ENCODE measurements at regions not wholly inside any gene's neighbourhood (a gene's known extent, or its start where the extent isn't known, plus 50 kb on each side); places are given as distances from the start of the nearest gene placed in this dataset.

DNA sequence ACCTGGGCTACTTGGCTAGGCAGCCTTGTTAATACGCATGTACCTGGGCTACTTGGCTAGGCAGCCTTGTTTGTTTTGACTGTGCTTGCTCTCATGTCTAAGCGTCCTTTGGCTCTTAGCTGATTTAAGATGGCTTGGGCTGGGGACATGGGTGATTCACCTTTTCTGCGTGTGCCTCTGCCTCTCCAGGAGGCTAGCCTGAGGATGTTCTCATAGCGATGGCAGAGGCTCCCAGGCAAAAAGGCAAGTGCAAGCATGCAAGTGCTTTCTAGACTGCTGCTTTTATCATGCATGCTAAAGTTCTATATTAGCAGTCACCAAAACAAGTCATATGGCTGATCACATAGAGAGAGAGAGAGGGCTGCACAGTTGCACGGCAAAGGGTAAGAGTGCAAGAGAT, 300.5 kb downstream of the IRX1 start:
- no peaks in the 10 kb centered on the region for H3K9me3 ChIP-seq
- DNase-seq (ENCODE audit: low spot score) = no peak
- TF ChIP-seq CTCF (IDR thresholded peaks at IDR 0.05) (no peak), POLR2A (IDR thresholded peaks at IDR 0.05) (no peak), POLR2AphosphoS5 (IDR thresholded peaks at IDR 0.05) (no peak)
- H3K36me3 ChIP-seq = no peaks in the 10 kb centered on the region
- no peaks in the 10 kb centered on the region for H3K4me1 ChIP-seq (replicated peaks)
- no peaks in the 10 kb centered on the region for H3K27me3 ChIP-seq (replicated peaks; ENCODE audit: insufficient read depth)
- 50% methylated on average over 5 of the region's 5 CpGs for WGBS
- H3K27ac ChIP-seq = no peak overlapping the region
- no peak overlapping the region for H3K4me3 ChIP-seq
- intact Hi-C loops (cut with DNase I) = no loop called here

DNA sequence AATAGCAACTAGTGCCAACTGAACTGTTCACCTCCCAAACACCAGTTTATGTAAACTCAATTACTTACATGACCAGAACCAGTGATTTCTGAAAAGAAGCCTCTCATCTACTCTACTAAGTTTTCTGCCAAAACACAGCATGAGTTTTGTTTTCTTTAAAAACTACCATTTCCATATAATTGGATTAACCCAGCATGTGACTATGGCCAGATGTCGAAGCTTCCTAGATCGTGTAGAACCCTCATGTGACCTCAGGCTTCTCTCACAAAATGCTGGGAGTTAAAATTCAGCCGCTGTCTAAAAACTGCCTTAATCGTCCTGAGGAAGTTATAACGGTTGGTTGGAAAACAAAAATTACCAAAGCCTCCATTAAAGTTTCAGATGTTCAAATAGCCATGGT, 303.5 kb downstream of the IRX1 start:
- intact Hi-C loops (cut with DNase I) = no loop called here
- Histone ChIP-seq H3K27ac (no peak overlapping the region), H3K4me1 (replicated peaks) (no peaks in the 10 kb centered on the region), H3K4me3 (no peak overlapping the region), H3K9me3 (no peaks in the 10 kb centered on the region), H3K27me3 (replicated peaks; ENCODE audit: insufficient read depth) (no peaks in the 10 kb centered on the region), H3K36me3 (no peaks in the 10 kb centered on the region)
- no peak for DNase-seq (ENCODE audit: low spot score)
- TF ChIP-seq POLR2AphosphoS5 (IDR thresholded peaks at IDR 0.05) = no peak
- no peak for TF ChIP-seq CTCF (IDR thresholded peaks at IDR 0.05)
- TF ChIP-seq POLR2A (IDR thresholded peaks at IDR 0.05) = no peak
- WGBS = 72% methylated on average over 5 of the region's 5 CpGs

- H3K27ac ChIP-seq = no peak overlapping the region
- H3K27me3 ChIP-seq (replicated peaks; ENCODE audit: insufficient read depth) = no peaks in the 10 kb centered on the region
- 97% methylated on average over 7 of the region's 8 CpGs for WGBS
- H3K36me3 ChIP-seq = no peaks in the 10 kb centered on the region
- H3K9me3 ChIP-seq = no peaks in the 10 kb centered on the region
- intact Hi-C loops (cut with DNase I) = no loop called here
- no peak for TF ChIP-seq POLR2A (IDR thresholded peaks at IDR 0.05)
- no peak for TF ChIP-seq POLR2AphosphoS5 (IDR thresholded peaks at IDR 0.05)
- TF ChIP-seq CTCF (IDR thresholded peaks at IDR 0.05) = no peak
- no peak for DNase-seq (ENCODE audit: low spot score)
- H3K4me1 ChIP-seq (replicated peaks) = no peaks in the 10 kb centered on the region
- H3K4me3 ChIP-seq = no peak overlapping the region
These were observed 309.0 kb downstream of the IRX1 start for GRCh38 chr5:3904584-3904983.

- intact Hi-C loops (cut with DNase I) = no loop called here
- no peaks in the 10 kb centered on the region for H3K27me3 ChIP-seq (replicated peaks; ENCODE audit: insufficient read depth)
- H3K4me3 ChIP-seq = no peak overlapping the region
- WGBS = 96% methylated on average over 7 of the region's 7 CpGs
- H3K36me3 ChIP-seq = no peaks in the 10 kb centered on the region
- no peak overlapping the region for H3K27ac ChIP-seq
- no peak for DNase-seq (ENCODE audit: low spot score)
- TF ChIP-seq CTCF (IDR thresholded peaks at IDR 0.05) (no peak), POLR2AphosphoS5 (IDR thresholded peaks at IDR 0.05) (no peak), POLR2A (IDR thresholded peaks at IDR 0.05) (no peak)
- no peaks in the 10 kb centered on the region for H3K4me1 ChIP-seq (replicated peaks)
- no peaks in the 10 kb centered on the region for H3K9me3 ChIP-seq
These were observed 309.4 kb downstream of the IRX1 start for GRCh38 chr5:3905031-3905430.

GRCh38 chr5:3905521-3905920, 309.9 kb downstream of the IRX1 start:
- TF ChIP-seq CTCF (IDR thresholded peaks at IDR 0.05) (no peak), POLR2A (IDR thresholded peaks at IDR 0.05) (no peak), POLR2AphosphoS5 (IDR thresholded peaks at IDR 0.05) (no peak)
- WGBS = 90% methylated on average over 3 of the region's 3 CpGs
- intact Hi-C loops (cut with DNase I) = no loop called here
- DNase-seq (ENCODE audit: low spot score) = no peak
- Histone ChIP-seq H3K4me1 (replicated peaks) (no peaks in the 10 kb centered on the region), H3K4me3 (no peak overlapping the region), H3K9me3 (no peaks in the 10 kb centered on the region), H3K27me3 (replicated peaks; ENCODE audit: insufficient read depth) (no peaks in the 10 kb centered on the region), H3K27ac (no peak overlapping the region), H3K36me3 (no peaks in the 10 kb centered on the region)

Measured in prostate gland (tissue), 2 donors.